Keratinocyte (primary cell): ENCODE measurements at regions not wholly inside any gene's neighbourhood (a gene's known extent, or its start where the extent isn't known, plus 50 kb on each side); places are given as distances from the start of the nearest gene placed in this dataset.

Source experiments
- DNase-seq: peaks from one replicate; pipeline ENCODE4 v3.0.0-alpha.2; 2011; ENCODE audit warnings: low read depth, missing footprints, low spot score
- FAIRE-seq: peaks from 2 replicates; lab custom pipeline; 2011; peaks lifted over from hg19 to GRCh38; lab: Jason Lieb, UNC
- H2AFZ ChIP-seq: 2 replicates; pipeline ENCODE4 v1.6.0; 2012; ENCODE audit warnings: low read length, control low read depth, inconsistent platforms; ENCODE audit not compliant: control insufficient read depth
- H3K27ac ChIP-seq: 2 replicates; pipeline ENCODE4 v1.5.1; 2011; ENCODE audit warnings: low read length; ENCODE audit not compliant: control insufficient read depth, insufficient read depth
- H3K27me3 ChIP-seq: 3 replicates; pipeline ENCODE4 v1.6.0; 2011; ENCODE audit warnings: low read length; ENCODE audit not compliant: control insufficient read depth, insufficient read depth; ENCODE audit errors: extremely low read depth
- H3K36me3 ChIP-seq, 2 experiments: 2 replicates in 1 of 2; 3 replicates in 1 of 2; pipeline ENCODE4 v1.5.1; 2011; ENCODE audit warnings: low read length in 2 of 2, mild to moderate bottlenecking in 1 of 2; ENCODE audit not compliant: control insufficient read depth in 2 of 2, insufficient read depth in 2 of 2; ENCODE audit errors: extremely low read depth in 1 of 2
- H3K4me1 ChIP-seq: 3 replicates; pipeline ENCODE4 v1.5.1; 2011; ENCODE audit warnings: low read length; ENCODE audit not compliant: control insufficient read depth, insufficient read depth; ENCODE audit errors: extremely low read depth
- H3K4me2 ChIP-seq: 3 replicates; pipeline ENCODE4 v1.6.0; 2011; ENCODE audit warnings: low read depth, low read length; ENCODE audit not compliant: control insufficient read depth, insufficient read depth; ENCODE audit errors: extremely low read depth
- H3K4me3 ChIP-seq, 3 experiments: fragments of 200-600 bp in 1 of 3; sonication (generic) in 1 of 3; 2 replicates in 2 of 3; 3 replicates in 1 of 3; pipeline ENCODE4 v1.5.1; 2011 to 2016; ENCODE audit warnings: low read length in 3 of 3, mild to moderate bottlenecking in 3 of 3, control low read depth in 2 of 3, inconsistent platforms in 1 of 3, low read depth in 1 of 3, mixed read lengths in 1 of 3, mixed run types in 1 of 3, moderate library complexity in 1 of 3; ENCODE audit not compliant: control insufficient read depth in 2 of 3, insufficient read depth in 2 of 3; ENCODE audit errors: extremely low read depth in 1 of 3
- H3K79me2 ChIP-seq: 2 replicates; pipeline ENCODE4 v1.6.0; 2012; ENCODE audit warnings: low read length; ENCODE audit not compliant: control insufficient read depth, insufficient read depth
- H3K9ac ChIP-seq: 3 replicates; pipeline ENCODE4 v1.6.0; 2011; ENCODE audit warnings: low read length; ENCODE audit not compliant: control insufficient read depth, insufficient read depth; ENCODE audit errors: extremely low read depth
- H3K9me1 ChIP-seq: 3 replicates; pipeline ENCODE4 v1.6.0; 2011; ENCODE audit warnings: low read length; ENCODE audit not compliant: control insufficient read depth, insufficient read depth; ENCODE audit errors: extremely low read depth
- H3K9me3 ChIP-seq: 2 replicates; pipeline ENCODE4 v1.5.1; 2012; ENCODE audit warnings: low read depth, low read length; ENCODE audit not compliant: control insufficient read depth
- H4K20me1 ChIP-seq: 3 replicates; pipeline ENCODE4 v1.6.0; 2011; ENCODE audit warnings: low read length; ENCODE audit not compliant: control insufficient read depth, insufficient read depth; ENCODE audit errors: extremely low read depth
- EZH2 ChIP-seq: IDR thresholded peaks from one replicate; pipeline ENCODE4 v1.6.1; 2012; ENCODE audit warnings: inconsistent platforms, mild to moderate bottlenecking, low read length, moderate library complexity
- dilution Hi-C: fragments of 300-500 bp; cut with MboI; formaldehyde crosslinking; loops from one replicate; pipeline ENCODE4 v1.7.0; 2020; ENCODE audit warnings: low sequenced_read_pairs; ENCODE audit not compliant: extremely low pct_ligation_motif_present
- TF ChIP-seq, protein P1 (sequence below), 3 experiments: IDR thresholded peaks in 1 of 3; conservative IDR thresholded peaks in 1 of 3; optimal IDR thresholded peaks in 1 of 3; 2 replicates in 2 of 3; 3 replicates in 1 of 3; pipeline versions ENCODE3 to v1.5.1; 2011; ENCODE audit warnings: low read length in 3 of 3, mild to moderate bottlenecking in 3 of 3, moderate library complexity in 2 of 3, control low read depth in 1 of 3, inconsistent platforms in 1 of 3; ENCODE audit not compliant: insufficient read depth in 2 of 3; ENCODE audit errors: extremely low read depth in 1 of 3

DNA sequence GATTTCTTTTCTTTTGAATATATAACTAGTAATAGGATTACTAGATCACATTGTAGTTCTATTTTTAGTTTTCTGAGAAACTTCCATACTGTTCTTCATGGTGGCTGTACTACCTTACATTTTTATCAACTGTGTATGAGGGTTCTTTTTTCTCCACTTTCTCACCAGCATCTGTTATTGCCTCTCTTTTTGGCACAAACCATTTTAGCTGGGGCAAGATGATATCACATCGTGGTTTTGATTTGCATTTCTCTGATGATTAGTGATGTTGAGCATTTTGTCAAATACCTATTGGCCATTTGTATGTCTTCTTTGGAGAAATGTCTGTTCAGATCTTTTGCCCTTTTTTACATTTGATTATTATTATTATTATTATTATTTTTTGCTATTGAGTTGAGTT is 86.1 kb upstream of the TCF21 start:
- Histone ChIP-seq H3K9me1 (no peaks in the 10 kb centered on the region), H2AFZ (no peak overlapping the region), H3K9ac (no peak overlapping the region), H3K79me2 (no peaks in the 10 kb centered on the region), H4K20me1 (no peaks in the 10 kb centered on the region), H3K36me3 (no peaks in the 10 kb centered on the region), H3K27ac (no peak overlapping the region), H3K4me1 (no peaks in the 10 kb centered on the region), H3K27me3 (peaks cover 5% of the 10 kb centered on the region), H3K4me3 (no peak overlapping the region), H3K9me3 (no peaks in the 10 kb centered on the region), H3K4me2 (no peak overlapping the region)
- DNase-seq = no peak
- no peak for TF ChIP-seq EZH2
- TF ChIP-seq, protein P1, sequence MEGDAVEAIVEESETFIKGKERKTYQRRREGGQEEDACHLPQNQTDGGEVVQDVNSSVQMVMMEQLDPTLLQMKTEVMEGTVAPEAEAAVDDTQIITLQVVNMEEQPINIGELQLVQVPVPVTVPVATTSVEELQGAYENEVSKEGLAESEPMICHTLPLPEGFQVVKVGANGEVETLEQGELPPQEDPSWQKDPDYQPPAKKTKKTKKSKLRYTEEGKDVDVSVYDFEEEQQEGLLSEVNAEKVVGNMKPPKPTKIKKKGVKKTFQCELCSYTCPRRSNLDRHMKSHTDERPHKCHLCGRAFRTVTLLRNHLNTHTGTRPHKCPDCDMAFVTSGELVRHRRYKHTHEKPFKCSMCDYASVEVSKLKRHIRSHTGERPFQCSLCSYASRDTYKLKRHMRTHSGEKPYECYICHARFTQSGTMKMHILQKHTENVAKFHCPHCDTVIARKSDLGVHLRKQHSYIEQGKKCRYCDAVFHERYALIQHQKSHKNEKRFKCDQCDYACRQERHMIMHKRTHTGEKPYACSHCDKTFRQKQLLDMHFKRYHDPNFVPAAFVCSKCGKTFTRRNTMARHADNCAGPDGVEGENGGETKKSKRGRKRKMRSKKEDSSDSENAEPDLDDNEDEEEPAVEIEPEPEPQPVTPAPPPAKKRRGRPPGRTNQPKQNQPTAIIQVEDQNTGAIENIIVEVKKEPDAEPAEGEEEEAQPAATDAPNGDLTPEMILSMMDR (optimal IDR thresholded peaks at IDR 0.05 in 1 of 3, IDR thresholded peaks at IDR 0.05 in 1 of 3, conservative IDR thresholded peaks at IDR 0.05 in 1 of 3; ENCODE audit: extremely low read depth in 1 of 3, insufficient read depth in 2 of 3, low read length in 3 of 3) = no peak
- dilution Hi-C loops = no loop called here
- no peak for FAIRE-seq

GRCh38 chr6:133804265-133804664 is 84.6 kb upstream of the TCF21 start:
- Histone ChIP-seq H3K9ac (no peak overlapping the region), H3K36me3 (no peaks in the 10 kb centered on the region), H3K79me2 (no peaks in the 10 kb centered on the region), H3K4me2 (no peak overlapping the region), H3K4me3 (no peak overlapping the region), H3K9me3 (no peaks in the 10 kb centered on the region), H3K9me1 (no peaks in the 10 kb centered on the region), H2AFZ (no peak overlapping the region), H4K20me1 (no peaks in the 10 kb centered on the region), H3K27me3 (peaks cover 5% of the 10 kb centered on the region), H3K27ac (no peak overlapping the region), H3K4me1 (no peaks in the 10 kb centered on the region)
- FAIRE-seq (no peak), DNase-seq (no peak)
- dilution Hi-C loops = no loop called here
- TF ChIP-seq EZH2 = no peak
- TF ChIP-seq, protein P1 (optimal IDR thresholded peaks at IDR 0.05 in 1 of 3, IDR thresholded peaks at IDR 0.05 in 1 of 3, conservative IDR thresholded peaks at IDR 0.05 in 1 of 3; ENCODE audit: extremely low read depth in 1 of 3, insufficient read depth in 2 of 3, low read length in 3 of 3) = no peak
